GM23248 (cell line): ENCODE measurements at regions not wholly inside any gene's neighbourhood (a gene's known extent, or its start where the extent isn't known, plus 50 kb on each side); places are given as distances from the start of the nearest gene placed in this dataset.
A peak's percentile ranks its signal among the peaks of the same experiment; 100 is the strongest.
"Not testable (repeated sequence)": the region's sequence is repeated elsewhere in the genome, so short reads cannot be mapped to it uniquely, and the experiment has no call there.

ENCODE experiments used
- DNase-seq: peaks from one replicate; pipeline ENCODE4 v3.0.0-alpha.2; 2015
- H2AFZ ChIP-seq: fragments of 200-600 bp; sonication (generic); 2 replicates; pipeline ENCODE4 v1.6.1; 2016; ENCODE audit warnings: antibody characterized with exemption
- H3F3A ChIP-seq: fragments of 200-600 bp; sonication (generic); 2 replicates; pipeline ENCODE4 v1.6.1; 2016; ENCODE audit warnings: mild to moderate bottlenecking, antibody characterized with exemption, mixed run types; ENCODE audit not compliant: insufficient read depth
- H3K27ac ChIP-seq: fragments of 200-600 bp; sonication (generic); 2 replicates; pipeline ENCODE4 v1.5.1; 2016; ENCODE audit warnings: mild to moderate bottlenecking
- H3K27me3 ChIP-seq: fragments of 200-600 bp; sonication (generic); replicated peaks from 2 replicates; pipeline ENCODE4 v1.6.1; 2016; ENCODE audit warnings: mild to moderate bottlenecking; ENCODE audit not compliant: insufficient read depth
- H3K36me3 ChIP-seq: fragments of 200-600 bp; sonication (generic); 2 replicates; pipeline ENCODE4 v1.6.1; 2016; ENCODE audit warnings: low read depth, mild to moderate bottlenecking
- H3K4me1 ChIP-seq: fragments of 200-600 bp; sonication (generic); 2 replicates; pipeline ENCODE4 v1.6.1; 2016; ENCODE audit warnings: mild to moderate bottlenecking; ENCODE audit not compliant: insufficient read depth
- H3K4me2 ChIP-seq: fragments of 200-600 bp; sonication (generic); one replicate; pipeline ENCODE4 v1.6.1; 2016; ENCODE audit warnings: mild to moderate bottlenecking; ENCODE audit not compliant: unreplicated experiment
- H3K4me3 ChIP-seq: fragments of 200-600 bp; sonication (generic); 2 replicates; pipeline ENCODE4 v1.5.1; 2016; ENCODE audit warnings: mild to moderate bottlenecking
- H3K79me2 ChIP-seq: fragments of 200-600 bp; sonication (generic); 2 replicates; pipeline ENCODE4 v1.6.1; 2016; ENCODE audit warnings: mild to moderate bottlenecking; ENCODE audit not compliant: insufficient read depth
- H3K9ac ChIP-seq: fragments of 200-600 bp; sonication (generic); 2 replicates; pipeline ENCODE4 v1.6.1; 2016; ENCODE audit warnings: mild to moderate bottlenecking
- H3K9me2 ChIP-seq: fragments of 200-600 bp; sonication (generic); 2 replicates; pipeline ENCODE4 v1.6.1; 2016; ENCODE audit warnings: mixed run types, mild to moderate bottlenecking, moderate library complexity; ENCODE audit not compliant: insufficient read depth
- H3K9me3 ChIP-seq: fragments of 200-600 bp; sonication (generic); one replicate; pipeline ENCODE4 v1.6.1; 2017; ENCODE audit warnings: low read depth
- H4K20me1 ChIP-seq: fragments of 200-600 bp; sonication (generic); 2 replicates; pipeline ENCODE4 v1.6.0; 2016; ENCODE audit not compliant: insufficient read depth
- WGBS, 2 experiments: methylation state at CpG; one replicate each; pipeline ENCODE4 v1.1.6; 2015 to 2017; ENCODE audit warnings: low lambda C conversion rate in 2 of 2, low coverage in 1 of 2; ENCODE audit errors: missing lambda C conversion rate in 2 of 2; 5-methylcytosine and 5-hydroxymethylcytosine counted together
- in situ Hi-C: fragments of 300-500 bp; cut with MboI; formaldehyde crosslinking; loops from 2 replicates; pipeline ENCODE4 v1.15.0; 2020

DNA sequence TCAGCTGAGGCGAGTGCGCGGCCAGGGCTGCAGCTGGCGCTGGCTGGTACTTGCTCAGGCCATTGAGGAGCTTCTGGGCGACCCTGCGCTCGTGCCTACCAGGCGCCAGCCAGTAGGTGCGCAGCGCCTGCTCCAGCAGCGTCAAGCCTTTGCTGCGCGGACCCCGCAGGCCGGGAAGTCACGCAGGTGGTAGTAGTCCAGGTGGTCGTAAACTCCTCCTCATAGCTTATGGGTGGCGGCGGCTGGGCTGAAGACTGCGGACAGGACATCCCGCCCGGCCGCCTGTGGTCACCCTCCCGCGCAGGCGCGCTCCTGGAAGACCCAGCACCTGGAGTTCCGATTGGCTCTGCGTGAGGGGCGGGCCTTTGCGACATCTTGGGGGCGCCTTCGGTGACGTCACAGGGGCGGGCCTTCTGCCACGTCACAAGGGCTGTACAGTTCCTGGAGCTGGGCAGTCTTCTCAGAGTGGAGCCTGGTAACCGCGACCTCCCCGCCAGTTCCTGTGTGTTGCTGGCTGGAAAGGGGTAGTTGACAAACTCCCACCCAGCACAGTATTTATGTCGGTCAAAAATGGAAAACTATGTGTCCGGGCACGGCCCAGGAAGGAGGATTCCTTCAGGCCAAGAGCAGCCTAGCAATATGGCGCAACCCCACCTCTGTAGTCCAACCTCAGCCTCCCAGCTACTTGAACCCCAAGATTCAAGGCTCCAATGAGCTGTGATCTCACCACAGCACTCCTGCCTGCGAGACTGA lies 102.2 kb upstream of the VKORC1L1 start:
- H3F3A ChIP-seq, H3K4me1 ChIP-seq, H4K20me1 ChIP-seq, in situ Hi-C loops, H3K9me3 ChIP-seq, H3K9me2 ChIP-seq, H3K27me3 ChIP-seq, H3K36me3 ChIP-seq: not testable (repeated sequence)
- H3K79me2 ChIP-seq, result peaks cover 43% of the 10 kb centered on the region
- H3K4me3 ChIP-seq, result peak overlapping the region; percentile 96
- peak overlapping the region; percentile 85 for H3K9ac ChIP-seq
- 5 to 9% methylated on average over 23 to 34 of the region's 44 CpGs for WGBS, 2 experiments
- peak; percentile 92 for DNase-seq
- H2AFZ ChIP-seq, result peak overlapping the region; percentile 85
- peak overlapping the region; percentile 74 for H3K4me2 ChIP-seq
- peak overlapping the region; percentile 87 for H3K27ac ChIP-seq

DNA sequence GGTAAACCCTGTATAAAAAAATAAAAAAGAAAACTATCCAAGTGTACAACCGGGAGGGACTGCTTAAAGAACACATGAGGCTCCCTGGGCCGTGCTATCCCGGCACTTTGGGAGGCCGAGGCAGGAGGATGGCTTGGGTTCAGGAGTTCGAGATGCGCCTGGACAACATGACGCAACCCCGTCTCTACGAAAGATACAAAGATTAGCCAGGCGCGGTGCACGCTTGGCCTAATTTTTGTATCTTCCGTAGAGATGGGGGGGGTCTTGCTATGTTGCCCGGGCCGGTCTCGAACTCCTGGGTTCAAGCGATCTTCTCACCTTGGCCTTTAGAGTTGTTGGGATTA lies 101.7 kb upstream of the VKORC1L1 start:
- H3K36me3 ChIP-seq, H3K9me2 ChIP-seq, H4K20me1 ChIP-seq, H3F3A ChIP-seq, H3K9me3 ChIP-seq, in situ Hi-C loops, H3K4me1 ChIP-seq, H3K27me3 ChIP-seq, DNase-seq: not testable (repeated sequence)
- Histone ChIP-seq H3K9ac (peak overlapping the region; percentile 85), H2AFZ (peak overlapping the region; percentile 85), H3K79me2 (peaks cover 41% of the 10 kb centered on the region), H3K4me2 (peak overlapping the region; percentile 74), H3K4me3 (peak overlapping the region; percentile 96), H3K27ac (peak overlapping the region; percentile 87)
- WGBS, 2 experiments, result 96% methylated on average over 17 of the region's 17 CpGs

DNA sequence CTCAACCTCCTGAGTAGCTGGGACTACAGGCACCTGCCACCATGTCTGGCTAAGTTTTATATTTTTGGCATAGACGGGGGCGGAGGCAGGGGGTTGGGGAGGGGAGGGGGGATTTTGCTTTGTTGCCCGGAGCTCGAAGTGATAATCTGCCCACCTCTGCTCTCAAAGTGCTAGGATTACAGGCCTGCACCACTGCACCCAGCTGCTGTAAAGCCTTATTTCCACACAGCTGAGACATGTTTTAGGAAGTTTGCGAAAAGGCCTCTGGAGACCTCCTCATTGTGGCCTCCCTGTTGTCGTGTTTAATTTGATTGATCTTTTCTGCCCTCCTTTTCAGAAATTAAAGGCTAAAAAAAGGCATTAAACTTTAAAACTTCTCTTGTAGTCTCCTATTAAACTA lies 96.2 kb upstream of the VKORC1L1 start:
- H3K27ac ChIP-seq, H3K36me3 ChIP-seq, H3K27me3 ChIP-seq, H3K79me2 ChIP-seq, in situ Hi-C loops, DNase-seq, H2AFZ ChIP-seq, H4K20me1 ChIP-seq, H3K9me3 ChIP-seq, H3K4me2 ChIP-seq, H3F3A ChIP-seq, H3K4me1 ChIP-seq, H3K4me3 ChIP-seq, H3K9me2 ChIP-seq, H3K9ac ChIP-seq: not testable (repeated sequence)
- 82 to 83% methylated on average over 6 of the region's 6 CpGs for WGBS, 2 experiments

DNA sequence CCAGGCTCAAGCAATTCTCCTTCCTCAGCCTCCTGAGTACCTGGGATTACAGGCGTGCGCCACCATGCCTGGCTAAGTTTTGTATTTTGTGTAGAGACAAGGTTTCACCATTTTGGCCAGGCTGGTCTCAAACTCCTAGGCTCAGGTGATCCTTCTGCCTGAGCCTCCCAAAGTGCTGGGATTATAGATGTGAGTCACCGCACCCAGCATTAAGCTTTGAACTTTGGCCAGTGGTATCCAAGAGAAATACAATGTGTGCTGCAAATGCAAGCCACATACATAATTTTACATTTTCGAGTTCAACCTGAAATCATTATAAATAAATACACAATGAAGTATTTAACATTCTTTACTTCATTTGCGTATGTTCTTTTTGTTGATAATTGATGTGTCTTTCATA lies 82.9 kb upstream of the VKORC1L1 start:
- H3K27ac ChIP-seq, H3K79me2 ChIP-seq, H4K20me1 ChIP-seq, H3K4me1 ChIP-seq, H3F3A ChIP-seq, in situ Hi-C loops, H3K4me3 ChIP-seq, H3K9me2 ChIP-seq, H3K4me2 ChIP-seq, H2AFZ ChIP-seq, H3K9ac ChIP-seq, H3K27me3 ChIP-seq, H3K9me3 ChIP-seq, DNase-seq, H3K36me3 ChIP-seq: not testable (repeated sequence)
- WGBS, 2 experiments, result 92 to 94% methylated on average over 5 of the region's 5 CpGs

- H4K20me1 ChIP-seq, H3K9me2 ChIP-seq, H2AFZ ChIP-seq, H3K4me1 ChIP-seq, H3F3A ChIP-seq, H3K36me3 ChIP-seq, H3K4me3 ChIP-seq, in situ Hi-C loops, H3K9ac ChIP-seq, DNase-seq, H3K27ac ChIP-seq, H3K79me2 ChIP-seq, H3K9me3 ChIP-seq, H3K4me2 ChIP-seq, H3K27me3 ChIP-seq: not testable (repeated sequence)
- 57 to 65% methylated on average over 1 of the region's 1 CpG for WGBS, 2 experiments
Measured at GRCh38 chr7:65791788-65792187, 81.1 kb upstream of the VKORC1L1 start.

GRCh38 chr7:65792726-65793125 lies 80.1 kb upstream of the VKORC1L1 start:
- H2AFZ ChIP-seq, H3K9me3 ChIP-seq, H3K9ac ChIP-seq, DNase-seq, H3K27ac ChIP-seq, H3K4me2 ChIP-seq, H3F3A ChIP-seq, H3K9me2 ChIP-seq, H3K27me3 ChIP-seq, H3K36me3 ChIP-seq, H3K4me3 ChIP-seq, H3K79me2 ChIP-seq, in situ Hi-C loops, H4K20me1 ChIP-seq: not testable (repeated sequence)
- H3K4me1 ChIP-seq, result peaks cover 10% of the 10 kb centered on the region
- 92 to 95% methylated on average over 4 of the region's 4 CpGs for whole genome bisulfite sequencing, 2 experiments

DNA sequence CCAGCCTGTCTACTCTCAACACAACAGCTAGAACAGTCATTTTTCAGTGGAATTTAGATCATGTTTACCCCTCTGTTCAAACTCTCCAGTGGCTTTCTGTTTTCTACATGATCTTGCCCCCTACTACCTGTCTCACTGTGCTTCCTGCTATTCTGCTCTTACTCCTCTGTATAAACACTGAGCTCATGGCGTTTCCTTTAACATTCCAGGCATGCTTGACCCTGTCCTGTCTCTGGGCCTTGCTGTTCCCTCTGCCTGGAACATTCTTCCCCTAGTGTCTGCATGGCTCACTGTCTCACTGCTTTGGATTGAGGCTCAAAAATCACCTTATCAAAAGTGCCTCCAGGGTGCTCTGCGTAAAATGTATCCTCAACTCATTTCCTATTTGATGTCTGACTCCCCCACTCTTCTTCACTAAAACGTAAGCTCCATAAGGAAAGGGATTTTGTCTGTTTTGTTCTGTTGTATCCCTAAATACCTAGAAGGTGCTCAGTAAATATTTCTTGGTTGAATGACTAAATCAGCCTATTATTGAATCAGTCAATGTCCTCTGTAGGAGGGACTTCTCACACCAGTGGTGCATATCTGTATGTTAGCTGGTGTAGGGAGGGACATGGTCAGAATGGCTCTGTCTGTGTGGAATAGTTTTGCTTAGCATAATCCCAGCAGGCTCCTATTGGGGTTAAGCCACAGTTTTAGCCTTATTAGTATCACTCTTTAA lies 78.0 kb upstream of the VKORC1L1 start:
- H3K4me2 ChIP-seq, in situ Hi-C loops, H3K9ac ChIP-seq, DNase-seq, H3K9me3 ChIP-seq, H4K20me1 ChIP-seq, H3K79me2 ChIP-seq, H3K36me3 ChIP-seq, H3K27ac ChIP-seq, H3K9me2 ChIP-seq, H3K27me3 ChIP-seq, H2AFZ ChIP-seq, H3K4me3 ChIP-seq: not testable (repeated sequence)
- 61 to 67% methylated on average over 3 of the region's 3 CpGs for WGBS, 2 experiments
- Histone ChIP-seq H3F3A (peaks cover 11% of the 10 kb centered on the region; the same call in 1 of the 2 replicates), H3K4me1 (peaks cover 21% of the 10 kb centered on the region)
